Lower leg skin (tissue), 3 donors: ENCODE measurements at regions not wholly inside any gene's neighbourhood (a gene's known extent, or its start where the extent isn't known, plus 50 kb on each side); places are given as distances from the start of the nearest gene placed in this dataset.

Source experiments
- POLR2A ChIP-seq, 2 donors: fragments of 450-650 bp; IDR thresholded peaks; one replicate each; pipeline ENCODE4 v1.6.1; 2016 to 2017; ENCODE audit warnings: antibody characterized with exemption in 2 of 2, mild to moderate bottlenecking in 1 of 2, moderate library complexity in 1 of 2
- TF ChIP-seq, protein P1 (sequence below), 3 donors: fragments of 450-650 bp; IDR thresholded peaks; one replicate each; pipeline ENCODE4 v1.5.1; 2016; ENCODE audit warnings: antibody characterized with exemption in 3 of 3, mild to moderate bottlenecking in 3 of 3, moderate library complexity in 2 of 3

DNA sequence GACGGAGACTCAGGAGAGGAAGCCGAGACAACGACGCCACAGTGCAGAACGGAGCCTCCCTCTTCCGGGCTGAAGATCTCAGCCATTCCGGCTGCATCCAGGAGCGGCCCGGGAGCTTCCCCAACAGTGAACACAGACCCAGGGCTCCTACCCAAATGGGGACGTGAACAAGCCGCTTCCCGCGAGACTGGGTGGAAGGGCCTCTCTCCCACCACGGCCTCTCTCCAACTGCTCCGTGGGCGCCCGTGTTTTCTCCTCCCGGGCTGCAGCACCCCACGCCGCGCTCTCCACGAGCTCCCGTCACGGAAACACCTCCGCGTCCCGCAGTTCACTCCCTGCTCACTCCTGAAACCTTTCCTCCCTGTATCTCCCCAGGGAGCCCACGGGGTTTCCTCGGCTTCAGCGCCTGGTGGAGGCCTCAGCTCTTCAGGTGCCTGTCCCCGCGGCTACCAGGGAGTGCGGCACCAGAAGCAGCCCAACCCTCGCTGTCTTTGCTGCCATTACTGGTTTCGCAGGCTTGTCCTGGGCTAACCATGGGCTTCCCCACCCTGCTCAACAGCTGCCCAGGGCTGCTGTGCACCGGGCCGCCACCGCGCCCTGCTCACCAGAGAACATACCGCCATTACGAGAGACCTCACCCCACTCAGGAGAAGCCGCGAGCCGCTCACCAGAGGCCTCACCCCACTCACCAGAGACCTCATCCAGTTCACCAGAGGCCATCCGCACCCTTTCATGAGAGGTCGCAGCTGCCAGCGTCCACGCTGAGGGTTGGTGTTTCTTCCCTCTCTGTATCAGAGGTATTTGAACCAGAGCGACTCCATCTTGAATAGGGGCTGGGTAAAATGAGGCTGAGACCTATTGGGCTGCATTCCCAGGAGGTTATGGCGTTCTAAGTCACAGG is 922.8 kb downstream of the QKI start:
- TF ChIP-seq, protein P1, sequence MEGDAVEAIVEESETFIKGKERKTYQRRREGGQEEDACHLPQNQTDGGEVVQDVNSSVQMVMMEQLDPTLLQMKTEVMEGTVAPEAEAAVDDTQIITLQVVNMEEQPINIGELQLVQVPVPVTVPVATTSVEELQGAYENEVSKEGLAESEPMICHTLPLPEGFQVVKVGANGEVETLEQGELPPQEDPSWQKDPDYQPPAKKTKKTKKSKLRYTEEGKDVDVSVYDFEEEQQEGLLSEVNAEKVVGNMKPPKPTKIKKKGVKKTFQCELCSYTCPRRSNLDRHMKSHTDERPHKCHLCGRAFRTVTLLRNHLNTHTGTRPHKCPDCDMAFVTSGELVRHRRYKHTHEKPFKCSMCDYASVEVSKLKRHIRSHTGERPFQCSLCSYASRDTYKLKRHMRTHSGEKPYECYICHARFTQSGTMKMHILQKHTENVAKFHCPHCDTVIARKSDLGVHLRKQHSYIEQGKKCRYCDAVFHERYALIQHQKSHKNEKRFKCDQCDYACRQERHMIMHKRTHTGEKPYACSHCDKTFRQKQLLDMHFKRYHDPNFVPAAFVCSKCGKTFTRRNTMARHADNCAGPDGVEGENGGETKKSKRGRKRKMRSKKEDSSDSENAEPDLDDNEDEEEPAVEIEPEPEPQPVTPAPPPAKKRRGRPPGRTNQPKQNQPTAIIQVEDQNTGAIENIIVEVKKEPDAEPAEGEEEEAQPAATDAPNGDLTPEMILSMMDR (IDR thresholded peaks at IDR 0.05), result no peak
- no peak for TF ChIP-seq POLR2A (IDR thresholded peaks at IDR 0.05)
